ENCODE measurements at regions not wholly inside any gene's neighbourhood (a gene's known extent, or its start where the extent isn't known, plus 50 kb on each side); places are given as distances from the start of the nearest gene placed in this dataset.

DNA sequence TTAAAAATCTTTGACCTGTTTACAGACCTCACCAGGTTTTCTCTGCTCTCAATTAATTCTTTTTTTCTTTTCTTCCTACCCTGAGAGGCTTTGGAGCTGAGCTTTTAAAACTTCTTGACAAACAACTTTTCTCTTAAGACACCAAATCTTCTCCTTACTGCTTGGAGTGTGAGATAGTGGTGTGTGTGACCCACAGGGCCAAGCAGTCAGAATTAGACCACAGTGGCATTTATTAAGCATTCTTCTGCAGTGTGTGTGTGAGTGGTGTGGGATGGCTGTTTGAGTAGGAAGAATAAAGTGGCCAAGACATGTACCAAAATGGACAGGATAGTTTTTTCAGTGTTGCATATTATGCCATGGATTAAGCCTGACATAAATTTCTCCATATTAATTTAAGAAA, 665.1 kb downstream of the RAPGEF2 start:
- Histone ChIP-seq H3F3A (ENCODE audit: insufficient read depth, low read length) (no peaks in the 10 kb centered on the region), H3K4me3 (ENCODE audit: low read length) (no peak overlapping the region), H3K4me2 (ENCODE audit: low read depth, low read length) (no peak overlapping the region), H2AFZ (ENCODE audit: low read length) (no peak overlapping the region), H3K27ac (ENCODE audit: low read length) (no peak overlapping the region), H3K9me3 (replicated peaks; ENCODE audit: insufficient read depth, low read length) (no peaks in the 10 kb centered on the region), H4K20me1 (ENCODE audit: insufficient read depth, low read length) (no peaks in the 10 kb centered on the region), H3K9ac (ENCODE audit: low read length) (no peak overlapping the region), H3K36me3 (replicated peaks; ENCODE audit: insufficient read depth, low read length) (no peaks in the 10 kb centered on the region), H3K4me1 (ENCODE audit: low read length) (no peaks in the 10 kb centered on the region), H3K79me2 (ENCODE audit: low read length) (no peaks in the 10 kb centered on the region), H3K27me3 (replicated peaks; ENCODE audit: insufficient read depth, low read length) (no peaks in the 10 kb centered on the region), H3K9me2 (replicated peaks; ENCODE audit: insufficient read depth, low read length) (no peaks in the 10 kb centered on the region)
- TF ChIP-seq, protein P1, sequence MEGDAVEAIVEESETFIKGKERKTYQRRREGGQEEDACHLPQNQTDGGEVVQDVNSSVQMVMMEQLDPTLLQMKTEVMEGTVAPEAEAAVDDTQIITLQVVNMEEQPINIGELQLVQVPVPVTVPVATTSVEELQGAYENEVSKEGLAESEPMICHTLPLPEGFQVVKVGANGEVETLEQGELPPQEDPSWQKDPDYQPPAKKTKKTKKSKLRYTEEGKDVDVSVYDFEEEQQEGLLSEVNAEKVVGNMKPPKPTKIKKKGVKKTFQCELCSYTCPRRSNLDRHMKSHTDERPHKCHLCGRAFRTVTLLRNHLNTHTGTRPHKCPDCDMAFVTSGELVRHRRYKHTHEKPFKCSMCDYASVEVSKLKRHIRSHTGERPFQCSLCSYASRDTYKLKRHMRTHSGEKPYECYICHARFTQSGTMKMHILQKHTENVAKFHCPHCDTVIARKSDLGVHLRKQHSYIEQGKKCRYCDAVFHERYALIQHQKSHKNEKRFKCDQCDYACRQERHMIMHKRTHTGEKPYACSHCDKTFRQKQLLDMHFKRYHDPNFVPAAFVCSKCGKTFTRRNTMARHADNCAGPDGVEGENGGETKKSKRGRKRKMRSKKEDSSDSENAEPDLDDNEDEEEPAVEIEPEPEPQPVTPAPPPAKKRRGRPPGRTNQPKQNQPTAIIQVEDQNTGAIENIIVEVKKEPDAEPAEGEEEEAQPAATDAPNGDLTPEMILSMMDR (IDR thresholded peaks at IDR 0.05; ENCODE audit: low read length), result no peak
- TF ChIP-seq EZH2phosphoT487 (IDR thresholded peaks at IDR 0.05; ENCODE audit: low read length) (no peak), EZH2 (optimal IDR thresholded peaks at IDR 0.05; ENCODE audit: low read depth, low read length) (no peak)
- DNase-seq, result no peak

DNA sequence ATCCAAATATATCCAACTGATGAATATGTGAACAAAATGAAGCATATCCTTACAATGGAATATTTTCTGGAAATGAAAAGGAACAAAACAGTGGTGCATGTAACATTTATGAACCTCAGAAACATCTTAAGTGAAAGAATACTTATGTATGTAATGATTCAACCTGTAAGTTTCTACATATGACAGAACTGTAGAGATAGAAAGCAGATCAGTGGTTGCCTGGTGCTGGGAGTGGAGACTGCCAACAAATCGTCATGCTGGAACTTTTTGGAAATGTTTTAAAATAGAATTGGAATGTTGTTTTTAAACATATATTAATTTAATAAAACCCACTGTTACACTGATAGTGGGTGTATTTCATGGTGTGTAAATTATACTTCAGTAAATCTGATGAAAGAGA, 667.5 kb downstream of the RAPGEF2 start:
- DNase-seq, result no peak
- 0 out of 2 replicates have a peak overlapping the region, but pooled peaks have one; percentile 14 for H3K4me2 ChIP-seq (ENCODE audit: low read depth, low read length)
- no peaks in the 10 kb centered on the region for H3K79me2 ChIP-seq (ENCODE audit: low read length)
- TF ChIP-seq EZH2phosphoT487 (IDR thresholded peaks at IDR 0.05; ENCODE audit: low read length) (no peak), EZH2 (optimal IDR thresholded peaks at IDR 0.05; ENCODE audit: low read depth, low read length) (no peak)
- TF ChIP-seq, protein P1 (IDR thresholded peaks at IDR 0.05; ENCODE audit: low read length), result no peak
- H3K9me3 ChIP-seq (replicated peaks; ENCODE audit: insufficient read depth, low read length), result no peaks in the 10 kb centered on the region
- H3K9ac ChIP-seq (ENCODE audit: low read length), result no peak overlapping the region
- no peaks in the 10 kb centered on the region for H3K27me3 ChIP-seq (replicated peaks; ENCODE audit: insufficient read depth, low read length)
- no peak overlapping the region for H3K27ac ChIP-seq (ENCODE audit: low read length)
- no peak overlapping the region for H3K4me3 ChIP-seq (ENCODE audit: low read length)
- H3K9me2 ChIP-seq (replicated peaks; ENCODE audit: insufficient read depth, low read length), result no peaks in the 10 kb centered on the region
- H2AFZ ChIP-seq (ENCODE audit: low read length), result no peak overlapping the region
- no peaks in the 10 kb centered on the region for H4K20me1 ChIP-seq (ENCODE audit: insufficient read depth, low read length)
- H3K4me1 ChIP-seq (ENCODE audit: low read length), result no peaks in the 10 kb centered on the region
- H3K36me3 ChIP-seq (replicated peaks; ENCODE audit: insufficient read depth, low read length), result no peaks in the 10 kb centered on the region
- H3F3A ChIP-seq (ENCODE audit: insufficient read depth, low read length), result no peaks in the 10 kb centered on the region

DNA sequence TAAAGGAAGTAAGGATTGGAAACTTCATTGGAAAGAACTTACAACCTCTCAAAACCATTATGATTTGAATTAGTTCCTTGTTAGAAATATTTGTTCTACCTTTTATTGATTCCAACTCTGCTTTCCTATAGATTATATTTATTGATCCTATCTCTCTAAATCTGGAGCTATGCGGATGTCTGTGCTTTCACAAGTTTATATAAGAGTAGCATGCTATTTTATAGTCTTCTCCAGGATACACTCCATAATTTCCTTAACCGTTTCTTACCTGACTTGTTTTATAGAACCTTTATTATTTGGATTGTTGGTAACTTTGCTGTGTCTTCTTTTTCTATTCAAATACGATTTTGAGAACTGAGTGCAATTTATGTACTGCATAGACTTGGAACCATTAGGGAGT, 668.1 kb downstream of the RAPGEF2 start:
- Histone ChIP-seq H3K9ac (ENCODE audit: low read length) (no peak overlapping the region), H3K27ac (ENCODE audit: low read length) (no peak overlapping the region), H3K4me3 (ENCODE audit: low read length) (no peak overlapping the region), H2AFZ (ENCODE audit: low read length) (no peak overlapping the region), H3K4me2 (ENCODE audit: low read depth, low read length) (no peak overlapping the region), H3K9me2 (replicated peaks; ENCODE audit: insufficient read depth, low read length) (no peaks in the 10 kb centered on the region), H3K27me3 (replicated peaks; ENCODE audit: insufficient read depth, low read length) (no peaks in the 10 kb centered on the region), H3K9me3 (replicated peaks; ENCODE audit: insufficient read depth, low read length) (no peaks in the 10 kb centered on the region), H3K79me2 (ENCODE audit: low read length) (no peaks in the 10 kb centered on the region), H3K4me1 (ENCODE audit: low read length) (no peaks in the 10 kb centered on the region), H3K36me3 (replicated peaks; ENCODE audit: insufficient read depth, low read length) (no peaks in the 10 kb centered on the region), H3F3A (ENCODE audit: insufficient read depth, low read length) (no peaks in the 10 kb centered on the region), H4K20me1 (ENCODE audit: insufficient read depth, low read length) (no peaks in the 10 kb centered on the region)
- TF ChIP-seq, protein P1 (IDR thresholded peaks at IDR 0.05; ENCODE audit: low read length), result no peak
- no peak for TF ChIP-seq EZH2 (optimal IDR thresholded peaks at IDR 0.05; ENCODE audit: low read depth, low read length)
- no peak for TF ChIP-seq EZH2phosphoT487 (IDR thresholded peaks at IDR 0.05; ENCODE audit: low read length)
- no peak for DNase-seq

Measured in MM.1S (cell line).